Activated T-helper 2 cell treated with anti-CD3 and anti-CD28 coated beads, Interferon-gamma antibody, Interleukin-2, Interleukin-4, amounts not matched to agents 10 μg/mL and 5 μg/mL and 100 μg/mL, durations not matched to agents 14 hours and 24 hours and 36 hours (primary cell): ENCODE measurements at regions not wholly inside any gene's neighbourhood (a gene's known extent, or its start where the extent isn't known, plus 50 kb on each side); places are given as distances from the start of the nearest gene placed in this dataset.
A peak's percentile ranks its signal among the peaks of the same experiment; 100 is the strongest.
"Not testable (repeated sequence)": the region's sequence is repeated elsewhere in the genome, so short reads cannot be mapped to it uniquely, and the experiment has no call there.

Source experiments
- DNase-seq: peaks from one replicate; pipeline ENCODE4 v3.0.0; 2021; ENCODE audit warnings: low spot score
- H3K27ac Mint-ChIP-seq: one replicate; pipeline ENCODE4 v1.8.0; 2021; ENCODE audit warnings: mixed read lengths
- H3K27me3 Mint-ChIP-seq: one replicate; pipeline ENCODE4 v1.8.0; 2021; ENCODE audit warnings: low read depth, mixed read lengths
- H3K36me3 Mint-ChIP-seq: one replicate; pipeline ENCODE4 v1.8.0; 2021; ENCODE audit warnings: low read depth, mixed read lengths
- H3K4me1 Mint-ChIP-seq: one replicate; pipeline ENCODE4 v1.8.0; 2021; ENCODE audit warnings: low read depth, mixed read lengths
- H3K4me3 Mint-ChIP-seq: one replicate; pipeline ENCODE4 v1.8.0; 2021; ENCODE audit warnings: low read depth, mild to moderate bottlenecking, moderate library complexity, mixed read lengths
- H3K9me3 Mint-ChIP-seq: one replicate; pipeline ENCODE4 v1.8.0; 2021; ENCODE audit warnings: mixed read lengths
- intact Hi-C: fragments of 100-400 bp; cut with micrococcal nuclease; formaldehyde crosslinking; loops from one replicate; pipeline ENCODE4 v1.15.1; 2023

DNA sequence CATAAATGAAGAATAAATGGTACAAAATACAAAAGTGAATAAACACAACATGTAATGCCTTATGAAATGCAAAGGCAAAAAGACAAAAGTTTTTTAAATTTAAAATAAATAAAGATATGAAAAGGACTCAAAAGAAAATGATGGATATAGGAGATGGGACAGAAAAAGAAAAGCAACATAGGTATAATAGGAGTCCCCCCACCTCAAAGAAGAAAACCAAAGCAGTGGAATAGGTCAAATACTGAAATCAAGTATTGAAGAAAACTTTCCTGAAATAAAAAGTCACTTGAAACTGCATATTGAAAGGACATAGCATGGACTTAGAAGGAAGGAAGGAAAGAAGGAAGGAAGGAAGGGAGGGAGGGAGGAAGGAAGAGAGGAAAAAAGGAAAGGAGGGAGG lies 110.0 kb upstream of the FAM204A start:
- H3K36me3 Mint-ChIP-seq = no peaks in the 10 kb centered on the region
- intact Hi-C loops = no loop called here
- no peak overlapping the region for H3K4me3 Mint-ChIP-seq
- peaks cover 18% of the 10 kb centered on the region for H3K27me3 Mint-ChIP-seq
- no peak overlapping the region for H3K27ac Mint-ChIP-seq
- no peaks in the 10 kb centered on the region for H3K4me1 Mint-ChIP-seq
- no peaks in the 10 kb centered on the region for H3K9me3 Mint-ChIP-seq
- DNase-seq = no peak

DNA sequence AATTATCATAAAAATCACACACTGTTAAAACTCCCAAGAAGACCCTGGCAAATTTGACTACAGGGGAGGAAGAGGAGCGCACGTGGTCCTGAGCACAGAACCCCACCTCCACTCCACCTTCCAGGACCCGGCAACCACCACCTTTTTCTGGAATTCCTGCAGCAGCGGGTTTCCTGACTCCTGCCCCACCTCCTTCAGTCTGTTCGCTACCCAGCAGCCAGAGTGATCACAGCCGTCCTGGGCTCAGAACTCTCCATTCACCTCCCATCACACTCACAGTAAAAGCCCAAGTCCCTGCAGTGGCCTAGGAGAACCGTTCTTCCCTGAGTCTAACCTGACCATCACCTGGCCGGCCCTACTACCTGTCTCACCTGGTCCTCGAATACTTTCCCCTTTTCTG lies 107.4 kb upstream of the FAM204A start:
- no peaks in the 10 kb centered on the region for H3K4me1 Mint-ChIP-seq
- H3K9me3 Mint-ChIP-seq = no peaks in the 10 kb centered on the region
- no peaks in the 10 kb centered on the region for H3K36me3 Mint-ChIP-seq
- H3K4me3 Mint-ChIP-seq = no peak overlapping the region
- peaks cover 14% of the 10 kb centered on the region for H3K27me3 Mint-ChIP-seq
- no peak overlapping the region for H3K27ac Mint-ChIP-seq
- intact Hi-C loops = no loop called here
- DNase-seq = no peak

DNA sequence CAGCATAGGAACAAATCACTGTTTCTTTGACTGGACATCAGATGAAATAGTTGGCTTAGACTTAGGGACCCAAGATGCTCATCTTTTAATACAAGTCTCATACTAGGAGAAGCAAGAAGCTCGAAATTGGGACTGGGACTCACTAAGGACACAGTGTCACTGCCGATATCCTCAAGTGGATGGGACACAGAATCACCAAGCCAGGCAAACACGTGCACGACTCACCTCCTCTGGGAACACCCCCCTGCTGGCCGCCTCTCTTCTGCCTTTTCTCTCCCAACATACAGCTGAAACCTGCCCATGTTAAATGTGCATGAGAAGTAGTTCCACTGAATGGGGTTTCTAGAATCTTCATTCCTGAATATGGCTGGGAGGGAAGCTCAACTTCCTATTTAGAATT lies 106.6 kb upstream of the FAM204A start:
- Mint-ChIP-seq H3K27ac (no peak overlapping the region), H3K9me3 (no peaks in the 10 kb centered on the region), H3K27me3 (peaks cover 14% of the 10 kb centered on the region), H3K36me3 (no peaks in the 10 kb centered on the region), H3K4me1 (no peaks in the 10 kb centered on the region), H3K4me3 (no peak overlapping the region)
- no peak for DNase-seq
- intact Hi-C loops = no loop called here

DNA sequence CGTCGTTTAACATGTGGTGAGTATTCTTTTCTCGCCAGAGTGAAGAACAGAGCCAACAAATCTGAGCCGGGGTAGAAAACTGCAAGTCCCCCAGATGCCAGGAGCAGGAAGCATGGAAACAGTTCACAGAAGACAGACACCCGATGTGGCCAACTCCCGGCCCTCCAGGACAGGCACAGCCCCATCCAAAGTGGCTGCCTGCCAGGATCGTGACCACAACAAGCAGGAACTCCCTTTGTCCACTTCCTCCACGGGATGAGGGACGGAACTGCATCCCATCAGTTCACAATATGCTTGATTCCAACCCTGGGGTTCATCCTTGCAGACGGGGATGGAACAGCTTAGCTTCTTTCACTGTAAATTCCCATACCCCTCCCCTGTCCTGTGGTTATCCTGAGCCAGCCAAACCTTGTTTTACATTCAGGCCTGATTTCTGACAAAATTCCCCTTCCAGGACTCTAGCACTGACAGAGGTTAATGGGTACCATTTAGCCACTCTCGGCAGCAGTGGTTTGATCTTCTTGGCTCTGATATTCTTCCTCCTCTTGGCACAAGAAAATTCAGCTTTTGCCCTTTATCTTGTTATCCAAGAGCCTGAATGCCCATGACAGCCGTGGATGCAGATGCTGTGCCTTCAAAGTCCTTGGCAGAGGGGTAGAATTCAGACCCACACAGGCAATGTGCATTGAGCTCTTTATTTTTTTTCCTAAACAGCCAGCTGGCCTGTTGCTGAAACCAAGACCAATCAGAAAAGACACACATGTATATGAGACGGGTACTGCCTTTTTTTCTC lies 105.5 kb upstream of the FAM204A start:
- Mint-ChIP-seq H3K4me3 (no peak overlapping the region), H3K9me3 (no peaks in the 10 kb centered on the region), H3K27me3 (peaks cover 14% of the 10 kb centered on the region), H3K27ac (no peak overlapping the region), H3K4me1 (no peaks in the 10 kb centered on the region), H3K36me3 (no peaks in the 10 kb centered on the region)
- intact Hi-C loops = no loop called here
- no peak for DNase-seq

DNA sequence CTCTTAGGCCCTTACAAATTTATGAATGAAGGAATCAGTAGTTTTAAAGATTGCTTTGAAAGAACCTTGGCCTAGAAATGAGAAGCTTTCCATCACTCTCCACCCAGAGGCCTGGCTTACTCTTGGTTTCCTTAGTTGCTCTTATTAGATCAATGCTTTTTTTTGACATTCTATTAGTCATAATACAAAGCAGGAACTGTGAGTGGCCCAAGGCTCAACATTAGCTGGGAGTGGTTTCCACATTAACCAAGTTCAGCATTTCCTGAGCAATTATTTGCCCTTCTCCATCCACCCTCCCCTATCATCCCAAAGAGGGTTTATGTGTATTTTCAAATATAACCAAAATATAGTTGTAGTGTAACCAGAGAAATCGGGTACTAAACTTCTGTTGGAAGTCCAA lies 103.4 kb upstream of the FAM204A start:
- no peak overlapping the region for H3K27ac Mint-ChIP-seq
- H3K36me3 Mint-ChIP-seq = no peaks in the 10 kb centered on the region
- no peaks in the 10 kb centered on the region for H3K4me1 Mint-ChIP-seq
- H3K9me3 Mint-ChIP-seq = no peaks in the 10 kb centered on the region
- DNase-seq = no peak
- intact Hi-C loops = no loop called here
- H3K27me3 Mint-ChIP-seq = peaks cover 6% of the 10 kb centered on the region
- H3K4me3 Mint-ChIP-seq = no peak overlapping the region

DNA sequence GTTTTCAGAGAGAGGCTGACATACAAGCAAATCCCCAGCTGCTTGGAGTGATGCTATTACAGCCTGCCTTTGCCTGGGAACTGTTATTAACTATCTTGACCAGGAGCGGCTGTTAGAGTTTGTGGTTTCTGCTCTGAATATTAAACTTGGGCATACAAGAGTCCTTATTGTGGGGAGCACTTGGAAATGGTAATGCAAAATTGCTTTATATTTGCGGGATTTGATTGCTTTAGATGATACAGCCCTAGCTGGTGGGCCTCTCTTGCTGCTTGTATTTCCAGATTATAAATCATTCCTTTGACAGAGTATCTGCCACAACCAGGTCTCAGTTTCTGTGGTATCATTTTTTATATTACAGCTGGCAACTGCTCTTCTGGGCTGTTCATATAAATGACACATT lies 101.9 kb upstream of the FAM204A start:
- Mint-ChIP-seq H3K27me3 (peaks cover 4% of the 10 kb centered on the region), H3K9me3 (no peaks in the 10 kb centered on the region)

DNA sequence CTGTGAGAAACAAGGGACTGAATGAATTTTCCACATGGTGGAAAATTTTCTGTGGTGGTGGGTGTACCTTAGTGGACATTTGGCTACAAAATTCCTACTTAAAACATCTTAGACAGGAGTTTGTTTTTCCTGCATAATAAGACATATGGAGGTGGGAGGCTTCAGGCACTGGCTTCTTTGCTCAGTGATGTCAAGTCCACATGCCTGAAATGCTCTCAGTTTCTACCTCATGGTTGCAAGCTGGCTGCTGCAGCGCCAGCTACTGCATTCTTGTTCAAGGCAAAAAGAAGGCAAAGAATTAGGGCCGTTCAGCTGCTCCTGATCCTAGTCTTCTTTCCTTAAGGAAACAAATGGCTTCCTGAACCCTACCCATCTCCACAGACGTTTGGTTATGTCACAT lies 99.9 kb upstream of the FAM204A start:
- Mint-ChIP-seq H3K9me3 (no peaks in the 10 kb centered on the region), H3K4me1 (no peaks in the 10 kb centered on the region), H3K4me3 (no peak overlapping the region), H3K27me3 (peaks cover 11% of the 10 kb centered on the region), H3K27ac (no peak overlapping the region), H3K36me3 (no peaks in the 10 kb centered on the region)
- intact Hi-C loops = no loop called here
- DNase-seq = no peak

More for the DNA sequence above, 101.9 kb upstream of the FAM204A start:
- Mint-ChIP-seq H3K4me3 (no peak overlapping the region), H3K36me3 (no peaks in the 10 kb centered on the region), H3K27ac (no peak overlapping the region), H3K4me1 (no peaks in the 10 kb centered on the region)
- no peak for DNase-seq
- intact Hi-C loops = no loop called here

DNA sequence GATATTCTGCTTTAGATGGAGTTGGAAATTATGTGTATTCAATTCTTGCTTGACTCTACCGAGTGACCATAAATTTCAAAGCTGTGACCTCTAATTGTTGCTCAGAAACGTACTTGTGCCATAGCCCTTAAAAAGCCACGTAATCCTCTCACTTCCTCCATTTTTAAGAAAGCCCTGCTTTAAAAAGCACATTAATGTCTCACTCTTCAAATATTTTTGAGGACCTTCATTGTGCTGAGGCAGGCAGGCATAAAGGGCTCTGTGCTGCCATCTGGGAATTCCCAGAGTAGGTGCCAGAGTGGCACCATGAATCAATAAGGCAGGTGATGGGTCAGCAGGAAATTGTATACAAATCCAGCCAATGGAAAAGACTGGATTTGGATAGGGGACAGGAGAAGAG lies 97.7 kb upstream of the FAM204A start:
- no peak for DNase-seq
- Mint-ChIP-seq H3K27ac (no peak overlapping the region), H3K4me1 (no peaks in the 10 kb centered on the region), H3K36me3 (no peaks in the 10 kb centered on the region), H3K27me3 (peaks cover 14% of the 10 kb centered on the region), H3K4me3 (no peak overlapping the region), H3K9me3 (no peaks in the 10 kb centered on the region)
- intact Hi-C loops = no loop called here

DNA sequence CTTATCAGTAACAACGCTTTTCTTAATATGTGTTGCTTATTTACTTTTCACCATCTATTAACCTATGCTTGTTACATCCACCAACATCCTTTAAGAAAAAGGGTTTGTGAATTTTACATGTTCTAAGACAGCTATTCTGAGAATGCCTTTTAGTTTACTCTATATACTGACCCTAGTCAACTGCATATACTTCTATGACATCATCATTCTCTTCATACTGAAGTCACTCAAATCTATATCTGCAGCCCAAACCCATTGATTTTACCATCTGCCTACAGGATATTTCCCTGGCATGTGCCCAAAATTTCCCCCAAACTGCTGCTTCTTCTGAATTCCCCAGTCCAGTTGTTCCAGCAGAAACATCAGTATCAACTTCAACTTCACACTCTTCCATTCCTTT lies 94.6 kb upstream of the FAM204A start:
- Mint-ChIP-seq H3K27ac (no peak overlapping the region), H3K4me1 (no peaks in the 10 kb centered on the region), H3K36me3 (no peaks in the 10 kb centered on the region), H3K4me3 (no peak overlapping the region), H3K27me3 (peaks cover 14% of the 10 kb centered on the region), H3K9me3 (no peaks in the 10 kb centered on the region)
- no peak for DNase-seq
- intact Hi-C loops = no loop called here

DNA sequence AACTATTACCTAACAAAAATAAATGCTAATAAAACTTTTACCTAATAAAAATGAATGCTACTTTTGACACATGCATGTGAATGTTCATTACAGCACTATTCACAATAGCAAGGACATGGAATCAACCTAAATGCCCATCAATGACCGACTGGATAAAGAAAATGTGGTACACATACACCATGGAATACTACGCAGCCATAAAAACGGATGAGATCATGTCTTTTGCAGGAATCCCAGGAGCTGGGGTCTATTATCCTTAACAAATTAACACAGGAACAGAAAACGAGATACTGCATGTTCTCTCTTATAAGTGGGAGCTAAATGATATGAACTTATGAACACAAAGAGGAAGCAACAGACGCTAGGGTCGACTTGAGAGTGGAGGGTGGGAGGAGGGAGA lies 88.1 kb upstream of the FAM204A start:
- Mint-ChIP-seq H3K27ac (no peak overlapping the region), H3K36me3 (no peaks in the 10 kb centered on the region), H3K4me1 (no peaks in the 10 kb centered on the region), H3K9me3 (no peaks in the 10 kb centered on the region), H3K4me3 (no peak overlapping the region), H3K27me3 (peaks cover 9% of the 10 kb centered on the region)
- no peak for DNase-seq
- intact Hi-C loops = no loop called here

DNA sequence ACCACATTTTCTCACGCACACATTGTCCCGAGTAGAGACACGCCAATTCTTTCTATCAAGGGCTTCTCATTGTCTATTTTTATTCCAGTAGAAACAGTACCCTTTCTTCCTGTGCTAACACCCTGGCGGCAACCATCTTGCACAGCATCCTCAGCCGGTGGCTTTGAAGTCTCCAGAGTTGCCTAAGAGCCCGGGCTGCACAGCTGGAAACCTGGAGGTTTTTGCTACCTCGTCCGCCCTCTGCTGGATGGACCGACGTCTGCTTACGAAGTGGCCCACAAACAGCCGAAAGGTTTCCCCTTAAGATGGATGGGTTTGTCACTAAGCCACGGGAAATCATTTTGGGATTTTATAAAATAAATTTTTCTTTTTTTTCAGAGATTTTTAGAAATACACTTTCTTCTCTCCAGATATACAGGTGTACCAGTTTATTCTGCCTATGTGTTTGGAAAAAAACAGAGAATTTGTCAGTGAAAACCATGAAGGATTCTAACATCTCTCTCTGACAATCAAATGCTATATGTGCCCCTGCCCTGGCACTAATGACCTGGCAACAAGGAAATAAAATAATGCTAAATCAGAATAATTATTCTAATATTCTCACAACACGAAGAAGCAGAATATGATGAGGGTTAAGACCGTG lies 81.8 kb upstream of the FAM204A start:
- H3K4me1 Mint-ChIP-seq = no peaks in the 10 kb centered on the region
- H3K27me3 Mint-ChIP-seq = peaks cover 5% of the 10 kb centered on the region
- no peak overlapping the region for H3K4me3 Mint-ChIP-seq
- peak; percentile 48 for DNase-seq
- intact Hi-C loops = loop anchor here (2.0 kb wide), 1 partner anchor 927 kb away; no protein-coding TSS in a partner anchor
- no peak overlapping the region for H3K27ac Mint-ChIP-seq
- no peaks in the 10 kb centered on the region for H3K36me3 Mint-ChIP-seq
- no peaks in the 10 kb centered on the region for H3K9me3 Mint-ChIP-seq

DNA sequence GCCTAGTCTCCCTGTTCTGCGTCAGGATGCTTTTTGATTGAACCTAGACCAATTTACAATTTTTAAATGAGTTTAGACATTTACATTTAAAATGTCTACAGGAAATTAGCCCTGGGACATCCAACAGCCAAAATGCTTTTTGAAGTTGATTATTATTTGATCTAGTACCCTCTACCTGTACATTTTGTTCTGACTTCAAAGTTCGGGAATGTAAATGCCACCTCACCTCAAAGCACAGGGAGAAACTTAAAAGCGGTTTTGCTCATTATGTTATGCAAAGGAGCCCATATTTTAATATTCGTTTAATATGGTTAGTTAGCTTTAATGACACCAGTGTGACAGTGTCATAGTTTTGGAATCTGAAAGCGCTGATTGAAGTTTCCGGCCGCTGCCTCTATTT lies 80.1 kb upstream of the FAM204A start:
- intact Hi-C loops = no loop called here
- Mint-ChIP-seq H3K36me3 (no peaks in the 10 kb centered on the region), H3K27ac (no peak overlapping the region), H3K9me3 (no peaks in the 10 kb centered on the region), H3K4me3 (no peak overlapping the region), H3K27me3 (peaks cover 4% of the 10 kb centered on the region), H3K4me1 (no peaks in the 10 kb centered on the region)
- no peak for DNase-seq

DNA sequence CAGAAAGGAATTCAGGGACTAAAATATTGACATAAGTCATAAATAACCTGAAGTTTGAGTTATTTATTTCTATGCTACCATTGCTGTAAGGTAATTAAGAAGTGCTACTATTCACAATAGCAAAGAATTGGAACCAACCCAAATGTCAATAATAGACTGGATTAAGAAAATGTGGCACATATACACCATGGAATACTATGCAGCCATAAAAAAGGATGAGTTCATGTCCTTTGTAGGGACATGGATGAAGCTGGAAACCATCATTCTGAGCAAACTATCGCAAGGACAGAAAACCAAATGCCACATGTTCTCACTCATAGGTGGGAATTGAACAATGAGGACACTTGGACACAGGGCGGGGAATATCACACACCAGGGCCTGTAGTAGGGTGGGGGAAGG lies 77.9 kb upstream of the FAM204A start:
- H3K9me3 Mint-ChIP-seq, H3K27ac Mint-ChIP-seq, intact Hi-C loops, H3K4me3 Mint-ChIP-seq, H3K4me1 Mint-ChIP-seq, H3K27me3 Mint-ChIP-seq, DNase-seq, H3K36me3 Mint-ChIP-seq: not testable (repeated sequence)
